Transverse colon (tissue), 4 donors: ENCODE measurements at regions not wholly inside any gene's neighbourhood (a gene's known extent, or its start where the extent isn't known, plus 50 kb on each side); places are given as distances from the start of the nearest gene placed in this dataset.

ENCODE experiments used
- DNase-seq: peaks from one replicate; pipeline ENCODE4 v3.0.0-alpha.2; 2019
- H3K27ac ChIP-seq, 4 donors: fragments of 200-600 bp; sonication (generic); 2 replicates each; pipeline ENCODE4 v1.5.1; 2016 to 2018; ENCODE audit warnings: inconsistent platforms in 4 of 4
- H3K27me3 ChIP-seq: fragments of 200-600 bp; sonication (generic); 2 replicates; pipeline ENCODE4 v1.5.1; 2017; ENCODE audit warnings: inconsistent platforms
- H3K36me3 ChIP-seq, 4 donors: fragments of 200-600 bp; sonication (generic); 2 replicates each; pipeline ENCODE4 v1.5.1; 2017 to 2019; ENCODE audit warnings: inconsistent platforms in 4 of 4
- H3K4me1 ChIP-seq, 4 donors: fragments of 200-600 bp; sonication (generic); 2 replicates each; pipeline ENCODE4 v1.5.1; 2017 to 2020; ENCODE audit warnings: inconsistent platforms in 4 of 4
- H3K4me3 ChIP-seq, 4 donors: fragments of 200-600 bp; sonication (generic); 1 replicate in 1 of 4; 2 replicates in 3 of 4; pipeline versions ENCODE4 v1.5.1 to v1.6.1; 2017 to 2019; ENCODE audit warnings: inconsistent platforms in 4 of 4
- H3K9me3 ChIP-seq, 2 donors: fragments of 200-600 bp; sonication (generic); 2 replicates each; pipeline ENCODE4 v1.5.1; 2017 to 2019; ENCODE audit warnings: inconsistent platforms in 2 of 2
- CTCF ChIP-seq, 5 experiments: fragments of 200-600 bp in 3 of 5; fragments of 450-650 bp in 2 of 5; sonication (generic) in 3 of 5; IDR thresholded peaks; 1 replicate in 2 of 5; 2 replicates in 3 of 5; pipeline ENCODE4 v1.5.1; 2016 to 2017; ENCODE audit warnings: antibody characterized with exemption in 5 of 5, inconsistent platforms in 3 of 5, mild to moderate bottlenecking in 2 of 5, moderate library complexity in 1 of 5
- EP300 ChIP-seq: sonication (generic); formaldehyde crosslinking; IDR thresholded peaks from one replicate; pipeline ENCODE4 v1.6.1; 2017; ENCODE audit warnings: antibody characterized with exemption, low read depth
- POLR2A ChIP-seq: fragments of 450-650 bp; IDR thresholded peaks from one replicate; pipeline ENCODE4 v1.6.1; 2016; ENCODE audit warnings: antibody characterized with exemption, mild to moderate bottlenecking, moderate library complexity
- POLR2AphosphoS5 ChIP-seq, 3 donors: sonication (generic); formaldehyde crosslinking; IDR thresholded peaks; one replicate each; pipeline ENCODE4 v1.6.1; 2016; ENCODE audit warnings: antibody characterized with exemption in 3 of 3
- WGBS, 2 donors: methylation state at CpG; one replicate each; pipeline ENCODE4 v1.1.5; 2018; ENCODE audit warnings: low coverage in 1 of 2; 5-methylcytosine and 5-hydroxymethylcytosine counted together
- in situ Hi-C, 4 donors: fragments of 200-750 bp; cut with MboI; loops; one replicate each; pipeline versions ENCODE4 v1.15.0 to v1.15.1; 2017; ENCODE audit warnings: low sequenced_read_pairs in 3 of 4, low pct_ligation_motif_present in 1 of 4, low pct_unique_long_range_greater_than_20kb in 1 of 4
- intact Hi-C: fragments of 100-400 bp; cut with DNase I; formaldehyde crosslinking; loops from one replicate; pipeline ENCODE4 v1.15.1; 2023; ENCODE audit warnings: low total_unique reads

- in situ Hi-C loops (no loop called here), intact Hi-C loops (no loop called here)
- Histone ChIP-seq H3K9me3 (no peaks in the 10 kb centered on the region), H3K27me3 (no peaks in the 10 kb centered on the region), H3K27ac (no peak overlapping the region), H3K4me1 (peaks cover 0 to 6% (median 0%) of the 10 kb centered on the region in 4 donors), H3K4me3 (no peak overlapping the region), H3K36me3 (no peaks in the 10 kb centered on the region)
- DNase-seq = no peak
- WGBS, 2 donors = 85 to 100% methylated on average over 1 of the region's 1 CpG
- TF ChIP-seq POLR2A = no peak
- no peak for TF ChIP-seq CTCF (IDR thresholded peaks at IDR 0.05)
- no peak for TF ChIP-seq EP300
- TF ChIP-seq POLR2AphosphoS5 (IDR thresholded peaks at IDR 0.05) = no peak
Observed at GRCh38 chr2:12605366-12605765, 111.4 kb upstream of the TRIB2 start.

- Histone ChIP-seq H3K4me1 (peaks cover 0 to 6% (median 0%) of the 10 kb centered on the region in 4 donors), H3K4me3 (no peak overlapping the region), H3K36me3 (no peaks in the 10 kb centered on the region), H3K9me3 (no peaks in the 10 kb centered on the region), H3K27me3 (no peaks in the 10 kb centered on the region), H3K27ac (no peak overlapping the region)
- intact Hi-C loops (no loop called here), in situ Hi-C loops (no loop called here)
- DNase-seq = no peak
- 70 to 78% methylated on average over 2 of the region's 2 CpGs for WGBS, 2 donors
- TF ChIP-seq EP300 = no peak
- TF ChIP-seq POLR2AphosphoS5 (IDR thresholded peaks at IDR 0.05) = no peak
- TF ChIP-seq CTCF (IDR thresholded peaks at IDR 0.05) = no peak
- TF ChIP-seq POLR2A = no peak
Observed at GRCh38 chr2:12605936-12606335, 110.8 kb upstream of the TRIB2 start.

- H3K4me3 ChIP-seq = no peak overlapping the region
- in situ Hi-C loops = no loop called here
- peaks cover 0 to 6% (median 0%) of the 10 kb centered on the region in 4 donors for H3K4me1 ChIP-seq
- TF ChIP-seq POLR2A (no peak), POLR2AphosphoS5 (IDR thresholded peaks at IDR 0.05) (no peak), EP300 (no peak), CTCF (IDR thresholded peaks at IDR 0.05) (no peak)
- 28 to 29% methylated on average over 1 to 5 of the region's 5 CpGs for WGBS, 2 donors
- H3K9me3 ChIP-seq = no peaks in the 10 kb centered on the region
- no peaks in the 10 kb centered on the region for H3K36me3 ChIP-seq
- no peaks in the 10 kb centered on the region for H3K27me3 ChIP-seq
- DNase-seq = no peak
- intact Hi-C loops = no loop called here
- no peak overlapping the region for H3K27ac ChIP-seq
Observed at GRCh38 chr2:12606472-12607000, 110.2 kb upstream of the TRIB2 start.

GRCh38 chr2:12607971-12608370, 108.8 kb upstream of the TRIB2 start:
- no peak overlapping the region for H3K27ac ChIP-seq
- 85 to 90% methylated on average over 3 of the region's 3 CpGs for WGBS, 2 donors
- intact Hi-C loops (no loop called here), in situ Hi-C loops (no loop called here)
- H3K4me1 ChIP-seq = peaks cover 0 to 6% (median 0%) of the 10 kb centered on the region in 4 donors
- TF ChIP-seq EP300 (no peak), POLR2A (no peak), POLR2AphosphoS5 (IDR thresholded peaks at IDR 0.05) (no peak), CTCF (IDR thresholded peaks at IDR 0.05) (no peak)
- no peaks in the 10 kb centered on the region for H3K9me3 ChIP-seq
- no peaks in the 10 kb centered on the region for H3K36me3 ChIP-seq
- no peak overlapping the region for H3K4me3 ChIP-seq
- no peak for DNase-seq
- H3K27me3 ChIP-seq = no peaks in the 10 kb centered on the region
